Fibroblast of the conjunctiva (primary cell): ENCODE measurements at regions not wholly inside any gene's neighbourhood (a gene's known extent, or its start where the extent isn't known, plus 50 kb on each side); places are given as distances from the start of the nearest gene placed in this dataset.

Experiments
- DNase-seq: peaks from one replicate; pipeline ENCODE4 v3.0.0-alpha.2; 2010; ENCODE audit warnings: low read depth

DNA sequence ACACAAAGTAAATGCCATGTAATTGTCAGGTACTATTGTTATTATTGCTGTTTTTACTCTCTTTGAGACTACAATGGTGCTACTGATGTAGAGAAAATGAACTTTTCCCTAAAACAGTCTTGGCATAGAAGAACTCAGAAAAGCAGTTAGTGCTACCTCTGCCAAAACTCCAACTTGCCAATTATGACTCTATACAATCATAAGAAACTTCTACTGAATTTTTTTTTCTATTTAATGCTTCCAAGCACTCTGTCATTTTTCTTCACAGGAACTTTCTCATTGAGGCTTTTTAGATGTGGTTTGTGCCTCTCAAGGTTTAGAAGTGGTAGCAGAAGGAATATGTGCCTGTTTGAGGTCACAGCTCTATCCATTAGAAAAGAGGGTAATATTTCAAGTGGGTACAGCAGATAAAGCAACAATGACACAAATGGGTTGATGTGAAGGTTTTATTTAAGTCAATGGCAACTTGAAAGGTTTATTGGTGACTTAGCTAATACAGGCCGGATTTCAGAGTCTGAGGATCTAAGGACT is 64.0 kb upstream of the FERD3L start:
- DNase-seq, result no peak

DNA sequence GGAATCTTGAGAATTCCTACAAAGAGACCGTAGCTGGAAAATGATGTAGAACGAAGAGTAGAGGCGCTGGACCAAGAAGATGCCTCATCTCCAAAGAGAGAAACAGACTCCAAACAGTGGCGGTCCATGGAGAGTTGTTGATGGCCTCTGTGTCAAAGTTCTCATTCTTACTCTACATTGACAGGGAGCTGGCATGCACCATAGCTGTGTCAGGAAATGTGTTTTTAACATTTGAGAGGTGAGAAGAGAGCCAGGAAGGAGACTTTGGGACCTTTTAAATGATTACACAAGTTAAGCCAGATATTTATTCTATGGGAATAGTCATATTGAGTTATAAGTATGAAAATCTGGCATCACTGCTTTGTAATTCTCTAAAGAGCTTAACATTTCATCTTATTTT is 61.5 kb upstream of the FERD3L start:
- no peak for DNase-seq

DNA sequence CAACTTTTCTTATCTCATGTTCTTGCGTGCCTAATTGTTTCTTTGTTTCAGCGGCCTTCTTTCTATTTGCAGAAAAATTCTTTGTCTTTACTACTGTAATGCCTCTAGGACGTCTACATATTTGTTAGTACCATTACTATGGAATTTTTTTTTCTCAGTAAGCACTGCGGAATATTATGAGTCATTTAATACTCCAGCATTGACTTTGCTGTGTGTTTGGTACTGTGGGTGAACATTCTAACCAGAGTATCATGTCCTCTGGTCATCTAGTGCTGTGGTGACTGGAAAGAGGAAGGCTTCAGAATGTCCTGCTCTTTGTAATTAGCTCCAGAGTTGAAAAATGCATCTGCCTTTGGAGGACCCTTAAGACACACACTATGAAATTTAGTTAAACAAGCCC is 58.5 kb upstream of the FERD3L start:
- DNase-seq, result no peak

DNA sequence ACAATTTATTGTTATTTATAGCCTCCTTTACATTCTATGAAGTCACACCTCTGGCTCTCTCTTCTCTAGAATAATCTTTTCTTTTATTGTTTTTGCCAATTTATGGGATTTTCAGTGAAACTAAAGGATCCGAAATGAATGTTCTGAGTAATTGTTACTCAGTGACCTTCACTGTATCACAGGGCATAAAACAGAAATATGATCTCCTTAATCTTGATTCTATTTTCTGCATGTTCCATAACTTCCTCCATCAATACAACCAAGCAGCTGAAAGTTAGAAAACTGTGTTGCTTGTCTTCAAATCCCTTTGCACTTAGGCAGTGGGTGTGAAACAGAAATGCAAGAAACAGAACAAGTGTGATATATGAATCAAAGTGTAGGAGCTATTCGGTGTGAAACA is 57.4 kb upstream of the FERD3L start:
- no peak for DNase-seq
